Naive thymus-derived CD8-positive, alpha-beta T cell (primary cell): ENCODE measurements at regions not wholly inside any gene's neighbourhood (a gene's known extent, or its start where the extent isn't known, plus 50 kb on each side); places are given as distances from the start of the nearest gene placed in this dataset.
"Not testable (repeated sequence)": the region's sequence is repeated elsewhere in the genome, so short reads cannot be mapped to it uniquely, and the experiment has no call there.

Experiments
- ATAC-seq, 2 donors: fragments of 150-1000 bp; cut with Tn5 transposase in 1 of 2; sonication (Bioruptor Pico), chemical (Tn5 transposase) in 1 of 2; 1 replicate in 1 of 2; 2 replicates in 1 of 2; pipeline ENCODE4 v1.10.0; 2021; ENCODE audit warnings: mild to moderate bottlenecking in 2 of 2, moderate library complexity in 2 of 2
- POLR2A ChIA-PET: fragments of 350-600 bp; sonication (Branson Sonifier 250); formaldehyde crosslinking; loops from one replicate; lab custom pipeline; 2021; ENCODE audit warnings: antibody characterized with exemption; lab: Charles Lee
- DNase-seq, 10 donors: peaks; one replicate each; pipeline versions ENCODE4 v3.0.0 to v3.0.0-alpha.2; 2020 to 2022
- H3K27ac Mint-ChIP-seq, 10 donors: one replicate each; pipeline ENCODE4 v1.8.0; 2020 to 2022; ENCODE audit warnings: mild to moderate bottlenecking in 10 of 10, mixed read lengths in 10 of 10, moderate library complexity in 4 of 10, inconsistent platforms in 1 of 10
- H3K27me3 Mint-ChIP-seq, 5 donors: one replicate each; pipeline ENCODE4 v1.8.0; 2021 to 2022; ENCODE audit warnings: mixed read lengths in 5 of 5
- H3K36me3 Mint-ChIP-seq, 3 donors: one replicate each; pipeline ENCODE4 v1.8.0; 2020 to 2022; ENCODE audit warnings: mixed read lengths in 3 of 3, mild to moderate bottlenecking in 2 of 3, inconsistent platforms in 1 of 3
- H3K4me1 Mint-ChIP-seq, 4 donors: one replicate each; pipeline ENCODE4 v1.8.0; 2021 to 2022; ENCODE audit warnings: mixed read lengths in 4 of 4
- H3K4me3 Mint-ChIP-seq, 10 donors: one replicate each; pipeline ENCODE4 v1.8.0; 2020 to 2022; ENCODE audit warnings: mild to moderate bottlenecking in 10 of 10, mixed read lengths in 10 of 10, moderate library complexity in 6 of 10, inconsistent platforms in 1 of 10
- H3K9me3 Mint-ChIP-seq, 9 donors: one replicate each; pipeline ENCODE4 v1.8.0; 2020 to 2022; ENCODE audit warnings: mixed read lengths in 9 of 9, mild to moderate bottlenecking in 3 of 9, inconsistent platforms in 1 of 9, moderate library complexity in 1 of 9

DNA sequence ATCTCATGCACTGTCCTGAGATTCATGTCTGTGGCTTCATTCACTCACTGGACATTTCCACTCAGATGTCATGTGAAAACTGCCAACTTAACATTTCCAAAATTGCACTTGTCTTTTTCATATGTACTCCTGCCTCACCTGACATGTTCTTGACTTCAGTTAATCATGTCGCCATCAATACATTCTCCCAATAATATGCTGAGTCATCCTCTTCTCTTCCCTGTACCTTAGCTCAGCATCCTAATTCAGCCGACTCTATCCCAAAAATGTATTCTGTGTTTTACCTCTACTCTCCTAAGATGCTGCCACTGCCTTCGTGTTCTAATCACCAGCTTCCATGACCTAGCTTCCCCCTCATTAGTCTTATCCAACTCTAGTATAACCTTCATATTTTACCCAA, 93.9 kb upstream of the GNAI1 start:
- H3K9me3 Mint-ChIP-seq, result peaks cover 0 to 15% (median 9%) of the 10 kb centered on the region in 9 donors
- ATAC-seq (no peak), DNase-seq (no peak)
- H3K4me3 Mint-ChIP-seq, result no peak overlapping the region
- POLR2A ChIA-PET, result no interaction called here
- H3K27me3 Mint-ChIP-seq, result peaks cover 0 to 6% (median 3%) of the 10 kb centered on the region in 5 donors
- peaks cover 0 to 7% (median 4%) of the 10 kb centered on the region in 3 donors for H3K36me3 Mint-ChIP-seq
- no peak overlapping the region for H3K27ac Mint-ChIP-seq
- peaks cover 0 to 2% (median 0%) of the 10 kb centered on the region in 4 donors for H3K4me1 Mint-ChIP-seq

DNA sequence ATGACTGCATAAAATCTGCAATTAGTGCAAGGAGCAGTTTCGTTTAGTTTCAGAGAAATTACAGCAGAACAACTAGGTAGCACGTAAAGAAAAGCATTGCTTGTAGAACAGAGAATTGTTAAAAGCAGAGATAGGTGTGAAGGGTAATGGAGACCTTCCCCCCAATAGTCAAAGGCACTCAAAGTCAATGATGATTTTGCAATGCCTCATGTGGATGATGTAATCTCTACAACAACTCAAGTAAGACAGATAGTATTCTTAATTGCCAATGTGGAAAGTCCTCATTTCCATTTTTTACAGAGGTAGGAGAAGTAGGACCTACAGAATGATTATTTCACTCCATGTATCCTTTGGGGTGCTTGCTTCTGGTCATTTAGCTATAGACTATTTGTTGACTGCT, 94.3 kb upstream of the GNAI1 start:
- peaks cover 0 to 6% (median 3%) of the 10 kb centered on the region in 5 donors for H3K27me3 Mint-ChIP-seq
- POLR2A ChIA-PET, result no interaction called here
- H3K4me3 Mint-ChIP-seq, result no peak overlapping the region

DNA sequence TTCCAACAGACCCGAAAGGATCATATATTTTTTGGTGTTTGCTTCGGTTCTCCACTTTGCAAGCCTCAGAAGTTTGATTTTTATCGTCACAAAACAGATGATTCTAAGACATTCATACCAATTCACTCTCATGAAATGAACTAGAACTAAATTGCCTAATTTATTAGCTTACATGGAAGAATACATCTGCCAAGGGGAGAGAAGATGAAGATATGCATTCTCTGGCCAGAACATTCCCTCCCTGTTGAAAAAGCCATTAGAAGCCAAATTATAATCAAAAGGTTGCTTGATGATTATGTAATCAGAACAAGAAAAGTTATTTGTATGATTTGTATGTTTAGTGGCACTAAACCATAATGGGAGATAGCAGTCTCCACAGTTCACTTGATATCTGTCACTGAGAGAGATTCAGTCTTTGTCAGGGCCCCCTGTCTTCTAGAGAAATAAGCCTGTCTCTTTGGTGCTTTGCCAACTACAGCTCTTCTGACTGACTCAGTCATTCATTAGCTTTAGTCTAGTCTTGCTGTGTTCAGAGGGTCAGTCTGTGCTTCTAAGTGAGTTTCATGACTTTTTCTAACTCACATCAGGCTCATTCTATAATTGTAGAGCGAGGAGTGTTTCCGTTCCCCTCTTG, 95.3 kb upstream of the GNAI1 start:
- H3K4me1 Mint-ChIP-seq, result peaks cover 0 to 2% (median 0%) of the 10 kb centered on the region in 4 donors
- H3K4me3 Mint-ChIP-seq, result no peak overlapping the region
- ATAC-seq (no peak), DNase-seq (no peak)
- H3K9me3 Mint-ChIP-seq, result peaks cover 0 to 10% (median 0%) of the 10 kb centered on the region in 9 donors
- H3K27ac Mint-ChIP-seq, result no peak overlapping the region
- POLR2A ChIA-PET, result no interaction called here
- peaks cover 0 to 6% (median 3%) of the 10 kb centered on the region in 5 donors for H3K27me3 Mint-ChIP-seq
- peaks cover 0 to 7% (median 0%) of the 10 kb centered on the region in 3 donors for H3K36me3 Mint-ChIP-seq

More for the DNA sequence above, 94.3 kb upstream of the GNAI1 start:
- peaks cover 0 to 13% (median 6%) of the 10 kb centered on the region in 9 donors for H3K9me3 Mint-ChIP-seq
- ATAC-seq, result no peak
- H3K4me1 Mint-ChIP-seq, result peaks cover 0 to 2% (median 0%) of the 10 kb centered on the region in 4 donors
- no peak overlapping the region for H3K27ac Mint-ChIP-seq
- H3K36me3 Mint-ChIP-seq, result peaks cover 0 to 7% (median 4%) of the 10 kb centered on the region in 3 donors
- no peak for DNase-seq

DNA sequence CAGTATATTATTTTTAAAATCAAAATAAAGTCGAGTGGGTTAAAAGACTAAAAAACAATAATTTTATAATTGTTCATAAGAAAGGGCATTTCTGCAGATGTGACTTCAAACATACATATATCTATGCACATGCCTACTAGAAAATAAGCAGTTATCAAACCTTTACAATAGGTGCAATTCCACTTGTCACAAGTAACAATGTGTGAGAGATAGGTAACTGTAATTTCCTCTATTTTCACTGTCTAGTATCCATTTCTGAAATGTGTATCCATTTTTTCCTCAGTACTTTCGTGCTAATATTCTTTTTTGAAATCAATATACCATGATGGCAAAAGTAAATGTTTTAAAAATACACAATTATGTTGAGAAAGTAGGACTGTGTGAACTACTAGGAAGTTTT, 96.9 kb upstream of the GNAI1 start:
- H3K4me1 Mint-ChIP-seq, result peaks cover 0 to 2% (median 0%) of the 10 kb centered on the region in 4 donors
- POLR2A ChIA-PET, result no interaction called here
- DNase-seq (no peak), ATAC-seq (no peak)
- H3K4me3 Mint-ChIP-seq, result no peak overlapping the region
- H3K27ac Mint-ChIP-seq, result no peak overlapping the region
- H3K9me3 Mint-ChIP-seq, result peaks cover 0 to 3% (median 0%) of the 10 kb centered on the region in 9 donors
- no peaks in the 10 kb centered on the region for H3K36me3 Mint-ChIP-seq
- peaks cover 0 to 6% (median 3%) of the 10 kb centered on the region in 5 donors for H3K27me3 Mint-ChIP-seq

DNA sequence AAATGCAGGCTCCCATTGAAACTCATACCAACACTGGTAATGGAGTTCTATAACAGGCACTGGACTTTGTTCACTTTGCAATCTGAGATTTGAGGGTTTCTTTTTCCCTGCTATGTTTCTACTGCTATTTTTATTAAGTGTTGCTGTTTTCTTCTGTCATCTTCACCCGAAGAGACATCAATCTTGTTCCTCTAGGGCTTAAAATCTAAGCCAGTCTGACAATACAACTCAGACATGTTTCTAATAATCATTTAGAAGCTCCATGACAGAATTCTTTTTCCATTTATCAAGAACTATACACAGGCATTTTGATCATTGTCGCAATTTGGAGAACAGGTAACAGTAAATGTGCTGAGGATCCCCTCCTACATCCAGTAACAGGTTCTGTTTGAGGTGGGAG, 98.5 kb upstream of the GNAI1 start:
- Mint-ChIP-seq H3K27ac (no peak overlapping the region), H3K4me3 (no peak overlapping the region), H3K9me3 (peaks cover 0 to 3% (median 0%) of the 10 kb centered on the region in 9 donors), H3K4me1 (peaks cover 0 to 2% (median 0%) of the 10 kb centered on the region in 4 donors), H3K36me3 (no peaks in the 10 kb centered on the region), H3K27me3 (peaks cover 0 to 5% (median 3%) of the 10 kb centered on the region in 5 donors)
- POLR2A ChIA-PET, result no interaction called here
- ATAC-seq (no peak), DNase-seq (no peak)

DNA sequence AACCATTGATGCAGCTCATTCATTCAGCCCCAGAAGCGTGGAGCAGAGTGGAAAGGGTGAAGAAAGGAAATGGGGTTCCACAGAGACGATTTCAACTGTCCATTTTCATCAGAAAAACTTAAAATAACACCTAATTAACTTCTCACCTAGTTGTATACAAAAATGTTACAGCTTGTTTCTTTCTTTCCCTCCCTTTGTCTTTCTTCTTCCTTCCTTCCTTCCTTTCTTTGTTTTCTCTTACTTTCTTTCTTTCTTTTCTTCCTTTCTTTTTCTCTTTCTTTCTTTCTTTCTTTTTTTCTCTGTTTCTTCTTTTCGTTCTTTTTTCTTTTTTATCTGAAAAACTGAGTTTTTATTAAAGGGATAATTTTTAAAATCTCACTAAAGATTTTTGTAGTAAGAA, 105.9 kb upstream of the GNAI1 start:
- no peak overlapping the region for H3K4me3 Mint-ChIP-seq
- H3K36me3 Mint-ChIP-seq, result no peaks in the 10 kb centered on the region
- no peak overlapping the region for H3K27ac Mint-ChIP-seq
- no peak for ATAC-seq
- H3K9me3 Mint-ChIP-seq, result peaks cover 0 to 9% (median 3%) of the 10 kb centered on the region in 9 donors
- POLR2A ChIA-PET, result no interaction called here
- H3K27me3 Mint-ChIP-seq, result peaks cover 0 to 2% (median 0%) of the 10 kb centered on the region in 5 donors
- no peaks in the 10 kb centered on the region for H3K4me1 Mint-ChIP-seq
- DNase-seq, result no peak

DNA sequence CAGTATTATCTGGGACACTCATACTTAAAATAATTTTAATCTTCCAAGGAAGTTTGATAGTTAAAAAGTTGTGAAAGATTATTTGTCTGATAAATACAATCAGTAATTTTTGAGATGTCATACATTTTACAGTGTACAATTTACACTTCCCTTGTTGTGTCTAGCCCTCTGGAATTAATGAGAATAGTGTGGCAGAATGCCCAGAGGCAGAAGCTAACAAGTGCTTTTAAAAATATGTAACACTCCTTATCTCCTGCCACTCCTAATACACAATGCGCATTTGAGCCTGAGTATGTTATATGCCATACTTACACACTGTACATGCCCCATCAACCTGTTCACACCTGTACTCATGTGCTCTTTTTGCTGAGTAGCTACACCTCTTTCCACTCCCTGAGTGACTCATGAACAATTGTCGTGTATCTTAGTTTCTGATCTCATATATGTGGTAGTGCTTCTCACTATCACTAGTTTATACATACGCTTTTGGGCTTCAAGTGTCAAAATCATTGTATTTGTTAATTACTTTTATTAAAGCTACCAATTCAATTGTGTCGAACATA, 106.9 kb upstream of the GNAI1 start:
- no peak overlapping the region for H3K4me3 Mint-ChIP-seq
- POLR2A ChIA-PET, result no interaction called here
- peaks cover 0 to 7% (median 2%) of the 10 kb centered on the region in 3 donors for H3K36me3 Mint-ChIP-seq
- peaks cover 0 to 4% (median 0%) of the 10 kb centered on the region in 5 donors for H3K27me3 Mint-ChIP-seq
- no peak overlapping the region for H3K27ac Mint-ChIP-seq
- DNase-seq (no peak), ATAC-seq (no peak)
- H3K4me1 Mint-ChIP-seq, result no peaks in the 10 kb centered on the region
- H3K9me3 Mint-ChIP-seq, result peaks cover 0 to 17% (median 8%) of the 10 kb centered on the region in 9 donors

DNA sequence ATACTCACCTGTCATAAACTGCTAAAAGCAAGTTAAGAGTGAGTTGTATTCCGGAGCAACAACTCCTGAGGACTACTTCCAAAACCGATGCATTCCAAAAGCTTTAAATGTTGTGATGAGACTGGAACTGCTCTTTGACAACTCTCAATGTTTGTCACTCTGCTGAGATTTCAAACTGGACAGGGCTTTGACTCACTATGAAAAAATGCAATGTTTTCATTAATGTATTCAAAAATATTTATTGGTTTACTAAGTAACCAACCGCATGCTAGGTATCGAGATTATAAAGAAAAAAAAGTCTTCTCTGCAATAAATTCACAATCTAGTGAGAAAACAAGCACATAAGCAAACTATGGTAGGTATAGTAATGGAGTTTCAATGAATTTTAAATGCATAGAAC, 107.9 kb upstream of the GNAI1 start:
- ATAC-seq (no peak), DNase-seq (no peak)
- Mint-ChIP-seq H3K9me3 (peaks cover 0 to 26% (median 10%) of the 10 kb centered on the region in 9 donors), H3K27me3 (peaks cover 0 to 8% (median 0%) of the 10 kb centered on the region in 5 donors), H3K4me3 (no peak overlapping the region), H3K4me1 (no peaks in the 10 kb centered on the region), H3K36me3 (peaks cover 0 to 14% (median 2%) of the 10 kb centered on the region in 3 donors), H3K27ac (no peak overlapping the region)
- POLR2A ChIA-PET, result no interaction called here

DNA sequence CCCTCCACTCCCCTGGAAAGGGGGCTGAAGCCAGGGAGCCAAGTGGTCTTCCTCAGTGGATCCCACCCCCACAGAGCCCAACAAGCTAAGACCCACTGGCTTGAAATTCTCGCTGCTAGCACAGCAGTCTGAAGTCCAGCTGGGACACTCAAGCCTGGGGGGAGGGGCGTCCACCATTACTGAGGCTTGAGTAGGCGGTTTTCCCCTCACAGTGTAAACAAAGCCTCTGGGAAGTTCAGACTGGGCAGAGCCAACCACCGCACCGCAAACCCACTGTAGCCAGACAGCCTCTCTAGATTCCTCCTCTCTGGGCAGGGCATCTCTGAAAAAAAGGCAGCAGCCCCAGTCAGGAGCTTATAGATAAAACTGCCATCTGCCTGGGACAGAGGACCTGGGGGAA, 114.4 kb upstream of the GNAI1 start:
- DNase-seq, H3K4me1 Mint-ChIP-seq, H3K27ac Mint-ChIP-seq, ATAC-seq, POLR2A ChIA-PET, H3K4me3 Mint-ChIP-seq, H3K27me3 Mint-ChIP-seq: not testable (repeated sequence)
- Mint-ChIP-seq H3K9me3 (peaks cover 0 to 26% (median 9%) of the 10 kb centered on the region in 9 donors), H3K36me3 (peaks cover 0 to 14% (median 2%) of the 10 kb centered on the region in 3 donors)

DNA sequence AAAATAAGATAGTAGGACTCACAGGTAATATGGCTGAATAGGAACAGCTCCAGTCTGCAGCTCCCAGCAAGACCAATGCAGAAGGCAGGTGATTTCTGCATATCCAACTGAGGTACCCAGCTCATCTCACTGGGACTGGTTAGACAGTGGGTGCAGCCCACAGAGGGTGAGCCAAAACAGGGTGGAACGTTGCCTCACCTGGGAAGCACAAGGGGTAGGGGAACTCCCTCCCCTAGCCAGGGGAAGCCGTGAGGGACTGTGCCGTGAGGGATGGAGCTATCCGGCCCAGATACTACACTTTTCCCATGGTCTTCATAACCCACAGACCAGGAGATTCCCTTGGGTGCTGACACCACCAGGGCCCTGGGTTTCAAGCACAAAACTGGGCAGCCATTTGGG, 114.8 kb upstream of the GNAI1 start:
- ATAC-seq, POLR2A ChIA-PET, H3K27ac Mint-ChIP-seq, H3K4me1 Mint-ChIP-seq, DNase-seq, H3K27me3 Mint-ChIP-seq, H3K4me3 Mint-ChIP-seq: not testable (repeated sequence)
- peaks cover 0 to 24% (median 6%) of the 10 kb centered on the region in 9 donors for H3K9me3 Mint-ChIP-seq
- H3K36me3 Mint-ChIP-seq, result peaks cover 0 to 14% (median 2%) of the 10 kb centered on the region in 3 donors

DNA sequence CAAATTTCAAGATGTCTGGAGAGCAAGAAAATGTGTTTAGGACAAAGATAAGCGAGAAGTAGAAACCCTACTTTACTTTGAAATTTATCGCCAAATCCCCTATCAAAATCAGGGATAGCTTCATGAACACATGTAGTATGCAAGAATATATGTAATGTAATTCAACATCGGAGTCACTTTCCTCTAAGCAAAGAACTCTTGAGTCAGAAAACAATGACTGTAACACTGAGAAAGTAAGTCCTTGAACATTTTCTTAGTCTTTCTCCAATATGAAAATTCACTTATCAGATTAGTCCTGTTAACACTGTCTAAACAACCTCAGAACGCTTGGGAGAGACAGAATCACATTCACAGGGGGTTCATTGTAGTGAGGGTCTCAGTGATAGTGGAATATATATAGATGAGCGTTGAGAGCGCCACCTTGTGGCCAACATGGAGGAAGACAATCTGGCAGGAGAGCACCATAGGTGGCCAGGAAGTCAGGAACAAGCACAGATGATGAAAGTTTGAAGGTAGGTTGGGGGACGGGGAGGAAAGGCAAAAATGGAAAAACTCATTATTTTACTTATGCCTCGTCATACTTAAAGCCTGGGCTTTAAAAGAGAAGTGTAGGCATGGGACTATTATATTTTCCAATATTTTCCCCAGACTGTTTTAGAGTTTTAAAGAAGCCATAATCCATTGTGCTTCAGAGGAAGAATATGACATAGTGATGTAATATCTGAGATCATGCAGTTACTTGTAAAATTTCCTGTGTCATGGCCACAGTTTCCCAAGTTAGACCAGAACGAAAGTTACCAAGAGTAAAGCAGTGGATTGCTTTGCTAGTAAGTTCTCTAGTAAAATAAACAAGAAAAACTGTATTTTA, 115.5 kb upstream of the GNAI1 start:
- H3K9me3 Mint-ChIP-seq, result peaks cover 0 to 26% (median 9%) of the 10 kb centered on the region in 9 donors
- H3K4me3 Mint-ChIP-seq, result no peak overlapping the region
- peaks cover 0 to 8% (median 0%) of the 10 kb centered on the region in 5 donors for H3K27me3 Mint-ChIP-seq
- ATAC-seq (peak; percentile 84 to 87), DNase-seq (peak; percentile 14 to 71 (median 44))
- H3K36me3 Mint-ChIP-seq, result peaks cover 0 to 17% (median 6%) of the 10 kb centered on the region in 3 donors
- POLR2A ChIA-PET, result no interaction called here
- H3K4me1 Mint-ChIP-seq, result peaks cover 0 to 8% (median 2%) of the 10 kb centered on the region in 4 donors
- no peak overlapping the region for H3K27ac Mint-ChIP-seq

DNA sequence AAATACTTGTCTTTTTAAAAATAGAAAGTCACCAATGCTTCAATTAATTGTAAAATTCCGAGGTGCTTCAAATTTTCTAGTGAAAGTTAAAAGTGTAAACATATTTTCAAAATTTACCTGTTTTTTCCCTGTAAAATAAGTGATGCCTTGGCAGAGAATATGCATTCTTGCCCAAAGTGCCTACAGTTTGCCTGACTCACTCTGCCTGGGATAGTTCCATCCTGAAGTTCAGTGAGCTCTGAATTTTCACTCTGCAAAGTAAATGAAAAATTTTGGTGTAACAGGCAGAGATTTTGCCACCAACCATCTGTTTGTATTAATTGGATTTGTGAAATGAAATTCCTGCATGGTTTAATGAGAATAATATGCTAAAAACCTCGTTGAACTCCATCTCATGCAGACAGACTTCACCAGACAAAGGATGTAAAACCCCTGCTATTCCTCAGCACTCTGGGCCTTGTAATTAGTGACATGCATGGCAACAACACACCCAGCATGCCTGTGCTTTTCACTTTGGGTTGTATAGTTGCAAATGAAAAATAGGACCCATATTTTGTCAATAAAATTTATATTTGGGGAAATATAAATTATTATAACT, 117.4 kb upstream of the GNAI1 start:
- POLR2A ChIA-PET, result no interaction called here
- Mint-ChIP-seq H3K4me3 (no peak overlapping the region), H3K27ac (no peak overlapping the region), H3K4me1 (peaks cover 0 to 8% (median 2%) of the 10 kb centered on the region in 4 donors), H3K27me3 (peaks cover 0 to 2% (median 0%) of the 10 kb centered on the region in 5 donors), H3K36me3 (peaks cover 0 to 14% (median 8%) of the 10 kb centered on the region in 3 donors), H3K9me3 (peaks cover 0 to 21% (median 11%) of the 10 kb centered on the region in 9 donors)
- DNase-seq (no peak), ATAC-seq (no peak)
